HG02884 (cell line): ENCODE measurements at regions not wholly inside any gene's neighbourhood (a gene's known extent, or its start where the extent isn't known, plus 50 kb on each side); places are given as distances from the start of the nearest gene placed in this dataset.
"Not testable (repeated sequence)": the region's sequence is repeated elsewhere in the genome, so short reads cannot be mapped to it uniquely, and the experiment has no call there.

Source experiments
- ATAC-seq: cut with Tn5 transposase; IDR thresholded peaks from one replicate; pipeline ENCODE4 v1.9.1; 2021; ENCODE audit warnings: mild to moderate bottlenecking, moderate library complexity; ENCODE audit not compliant: unreplicated experiment

- ATAC-seq, result no peak
Observed at GRCh38 chr14:38973083-38973700, 129.8 kb downstream of the SEC23A start.

GRCh38 chr14:38972511-38972910 lies 130.5 kb downstream of the SEC23A start:
- no peak for ATAC-seq

- no peak for ATAC-seq
Observed at GRCh38 chr14:38971258-38971921, 131.6 kb downstream of the SEC23A start.

- no peak for ATAC-seq
Observed at GRCh38 chr14:38964630-38965029, 138.4 kb downstream of the SEC23A start.

- no peak for ATAC-seq
Observed at GRCh38 chr14:38960946-38961531, 142.0 kb downstream of the SEC23A start.

GRCh38 chr14:38959021-38959420 lies 144.0 kb downstream of the SEC23A start:
- ATAC-seq, result no peak

- ATAC-seq, result no peak
Observed at GRCh38 chr14:38958589-38958988, 144.4 kb downstream of the SEC23A start.

GRCh38 chr14:38951451-38951850 lies 151.6 kb downstream of the SEC23A start:
- no peak for ATAC-seq

- ATAC-seq, result no peak
Observed at GRCh38 chr14:38950676-38951075, 152.4 kb downstream of the SEC23A start.

GRCh38 chr14:38948576-38948975 lies 154.5 kb downstream of the SEC23A start:
- no peak for ATAC-seq

GRCh38 chr14:38948171-38948570 lies 154.9 kb downstream of the SEC23A start:
- no peak for ATAC-seq

GRCh38 chr14:38947343-38947742 lies 155.7 kb downstream of the SEC23A start:
- no peak for ATAC-seq

- ATAC-seq, result no peak
Observed at GRCh38 chr14:38944691-38945090, 158.3 kb downstream of the SEC23A start.

GRCh38 chr14:38941488-38941887 lies 161.5 kb downstream of the SEC23A start:
- ATAC-seq, result no peak

- ATAC-seq, result not testable (repeated sequence)
Observed at GRCh38 chr14:38932653-38933000, 170.4 kb downstream of the SEC23A start.

- no peak for ATAC-seq
Observed at GRCh38 chr14:38931969-38932652, 170.9 kb downstream of the SEC23A start.

GRCh38 chr14:38930898-38931297 lies 172.1 kb downstream of the SEC23A start:
- no peak for ATAC-seq

- no peak for ATAC-seq
Observed at GRCh38 chr14:38930022-38930421, 173.0 kb downstream of the SEC23A start.

- no peak for ATAC-seq
Observed at GRCh38 chr14:38929416-38929815, 173.6 kb downstream of the SEC23A start.

GRCh38 chr14:38921893-38922292 lies 181.1 kb downstream of the SEC23A start:
- ATAC-seq, result not testable (repeated sequence)

GRCh38 chr14:38915125-38915524 lies 187.9 kb downstream of the SEC23A start:
- ATAC-seq, result no peak

GRCh38 chr14:38910092-38910491 lies 192.9 kb downstream of the SEC23A start:
- ATAC-seq, result peak; percentile 71
